GM21515 (cell line): ENCODE measurements at regions not wholly inside any gene's neighbourhood (a gene's known extent, or its start where the extent isn't known, plus 50 kb on each side); places are given as distances from the start of the nearest gene placed in this dataset.
"Not testable (repeated sequence)": the region's sequence is repeated elsewhere in the genome, so short reads cannot be mapped to it uniquely, and the experiment has no call there.

Experiments
- ATAC-seq: cut with Tn5 transposase; IDR thresholded peaks from one replicate; pipeline ENCODE4 v1.9.1; 2021; ENCODE audit not compliant: unreplicated experiment

DNA sequence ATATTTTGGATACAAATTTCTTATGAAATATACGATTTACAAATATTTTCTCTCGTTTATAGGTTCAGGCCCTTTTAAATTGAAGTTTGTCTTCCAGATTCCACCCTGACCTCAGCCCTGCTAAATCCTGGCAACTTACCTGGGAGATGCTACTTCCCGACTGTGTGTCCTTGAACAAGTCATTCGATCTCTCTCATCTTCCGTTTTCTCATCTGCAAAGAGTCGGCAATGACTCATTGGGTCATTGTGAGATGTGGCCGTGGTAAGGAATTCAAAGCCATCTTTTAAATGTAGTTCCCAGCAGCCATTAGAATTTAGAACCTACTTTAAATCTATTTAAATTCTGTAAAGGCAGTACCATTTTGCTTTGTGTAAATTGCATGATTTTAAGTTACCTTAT lies 72.5 kb downstream of the LHX2 start:
- no peak for ATAC-seq

DNA sequence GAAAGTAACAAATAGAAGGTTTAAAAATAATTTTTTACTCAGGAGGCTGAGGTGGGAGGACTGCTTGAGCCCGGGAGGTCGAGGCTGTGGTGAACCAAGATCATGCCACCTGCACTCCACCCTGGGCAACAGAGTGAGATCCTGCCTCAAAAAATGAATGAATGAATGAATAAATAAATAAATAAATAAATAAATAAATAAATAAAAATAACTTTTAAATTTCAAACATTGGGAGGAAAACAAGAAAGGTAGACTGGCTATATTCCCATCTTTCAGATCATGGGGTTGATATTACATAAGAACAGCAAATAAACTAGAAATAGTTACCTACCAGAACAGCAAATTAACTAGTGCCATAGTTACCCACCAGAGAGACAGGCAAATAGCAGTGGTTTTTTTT lies 75.7 kb downstream of the LHX2 start:
- no peak for ATAC-seq

DNA sequence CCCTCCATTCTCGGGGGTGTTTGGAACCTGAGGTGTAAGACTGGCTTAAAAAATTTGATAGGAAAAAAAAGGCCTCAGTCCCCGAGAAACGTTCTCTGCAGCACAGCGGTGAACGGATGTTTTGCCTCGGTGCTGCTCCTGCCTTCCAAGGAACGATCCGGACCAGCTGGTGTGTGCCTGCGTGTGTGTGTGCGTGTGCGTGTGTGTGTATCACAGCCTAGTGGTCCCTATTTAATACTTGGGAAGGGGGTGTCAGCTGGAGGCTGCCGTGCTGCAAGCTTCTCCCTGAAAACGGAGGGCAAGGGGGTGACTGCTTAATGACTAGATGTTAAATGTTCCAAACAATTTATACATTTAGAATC lies 76.9 kb downstream of the LHX2 start:
- no peak for ATAC-seq

DNA sequence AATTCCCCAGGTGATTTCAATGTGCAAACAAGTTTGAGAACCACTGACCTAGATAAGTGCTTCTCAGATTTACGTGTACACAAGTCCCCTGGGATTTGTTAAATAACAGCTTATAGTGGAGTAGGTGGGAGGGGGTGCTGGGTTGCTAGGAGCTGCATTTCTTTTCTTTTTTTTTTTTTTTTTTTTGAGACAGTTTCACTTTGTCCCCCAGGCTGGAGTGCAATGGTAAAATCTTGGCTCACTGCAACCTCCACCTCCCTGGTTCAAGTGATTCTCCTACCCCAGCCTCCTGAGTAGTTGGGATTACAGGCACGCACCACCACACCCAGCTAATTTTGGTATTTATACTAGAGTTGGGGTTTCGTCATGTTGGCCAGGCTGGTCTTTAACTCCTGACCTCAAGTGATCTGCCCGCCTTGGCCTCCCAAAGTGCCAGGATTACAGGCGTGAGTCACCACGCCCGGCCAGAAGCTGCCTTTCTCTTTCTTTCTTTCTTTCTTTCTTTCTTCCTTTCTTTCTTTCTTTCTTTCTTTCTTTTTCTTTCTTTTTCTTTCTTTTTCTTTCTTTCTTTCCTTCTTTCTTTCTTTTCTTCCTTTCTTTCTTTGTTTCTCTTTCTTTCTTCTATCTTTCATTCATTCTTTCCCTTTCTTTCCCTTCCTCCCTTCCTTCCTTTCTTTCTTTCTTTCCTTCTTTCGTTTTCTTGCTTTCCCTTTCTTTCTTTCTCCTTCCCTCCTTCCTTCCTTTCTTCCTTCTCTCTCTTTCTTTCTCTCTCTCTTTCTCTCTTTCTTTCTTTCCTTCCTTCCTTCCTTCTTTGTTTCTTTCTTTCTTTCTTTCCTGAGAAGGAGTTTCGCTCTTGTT lies 78.3 kb downstream of the LHX2 start:
- ATAC-seq = not testable (repeated sequence)

DNA sequence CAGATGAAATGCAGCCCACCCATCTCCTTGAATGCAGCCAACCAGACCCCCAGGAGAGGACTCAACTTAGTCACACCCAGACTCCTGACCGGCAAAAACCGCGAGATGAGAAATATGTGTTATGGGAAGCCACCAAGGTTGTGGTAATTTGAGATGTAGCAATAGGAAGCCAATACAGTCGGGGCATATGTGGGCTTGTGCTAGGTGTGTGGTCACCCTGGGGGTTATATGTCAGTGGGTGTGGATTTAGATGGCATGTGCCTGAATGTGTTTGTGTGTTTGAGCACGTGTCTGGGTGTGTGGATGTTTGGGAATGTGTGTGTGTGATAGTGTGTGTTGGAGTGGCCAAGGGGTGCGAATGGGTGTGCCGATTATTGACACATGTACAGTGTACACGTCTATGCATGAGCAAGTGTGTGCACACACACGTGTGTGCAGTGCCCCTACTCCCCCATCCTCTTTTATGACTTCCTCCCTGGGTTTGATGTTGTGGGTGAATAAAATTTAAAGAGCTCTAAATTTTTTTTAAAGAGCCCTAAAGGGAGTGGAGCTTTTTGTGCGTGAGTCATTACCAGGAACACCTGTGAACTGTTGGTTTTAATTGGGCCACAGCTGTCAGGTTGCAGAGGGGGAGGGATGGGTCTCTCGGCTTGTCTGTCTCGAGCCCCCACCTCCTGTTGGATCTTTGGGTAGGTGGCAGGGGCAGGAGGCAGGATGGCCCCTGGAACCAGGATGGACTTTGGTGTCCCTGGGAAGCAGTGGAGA lies 86.8 kb downstream of the LHX2 start:
- no peak for ATAC-seq

DNA sequence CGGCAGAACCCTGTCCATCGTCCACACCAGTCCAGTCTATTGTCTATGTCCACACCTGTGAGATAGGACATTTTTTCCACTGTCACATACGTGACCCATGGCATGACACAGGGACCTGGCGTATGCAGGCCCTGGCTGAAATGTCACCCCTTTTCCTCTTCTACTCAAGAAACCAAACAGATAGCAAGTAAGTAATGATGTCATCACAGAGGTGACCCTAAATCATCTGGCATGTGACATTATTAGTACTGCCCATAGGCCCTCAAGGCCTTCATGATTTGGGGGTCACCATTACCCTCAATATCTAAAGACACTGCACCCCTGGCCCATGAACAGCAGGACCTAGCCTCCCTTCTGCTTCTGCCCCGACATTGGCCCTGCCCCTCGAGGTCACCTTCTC lies 88.3 kb downstream of the LHX2 start:
- ATAC-seq = no peak

DNA sequence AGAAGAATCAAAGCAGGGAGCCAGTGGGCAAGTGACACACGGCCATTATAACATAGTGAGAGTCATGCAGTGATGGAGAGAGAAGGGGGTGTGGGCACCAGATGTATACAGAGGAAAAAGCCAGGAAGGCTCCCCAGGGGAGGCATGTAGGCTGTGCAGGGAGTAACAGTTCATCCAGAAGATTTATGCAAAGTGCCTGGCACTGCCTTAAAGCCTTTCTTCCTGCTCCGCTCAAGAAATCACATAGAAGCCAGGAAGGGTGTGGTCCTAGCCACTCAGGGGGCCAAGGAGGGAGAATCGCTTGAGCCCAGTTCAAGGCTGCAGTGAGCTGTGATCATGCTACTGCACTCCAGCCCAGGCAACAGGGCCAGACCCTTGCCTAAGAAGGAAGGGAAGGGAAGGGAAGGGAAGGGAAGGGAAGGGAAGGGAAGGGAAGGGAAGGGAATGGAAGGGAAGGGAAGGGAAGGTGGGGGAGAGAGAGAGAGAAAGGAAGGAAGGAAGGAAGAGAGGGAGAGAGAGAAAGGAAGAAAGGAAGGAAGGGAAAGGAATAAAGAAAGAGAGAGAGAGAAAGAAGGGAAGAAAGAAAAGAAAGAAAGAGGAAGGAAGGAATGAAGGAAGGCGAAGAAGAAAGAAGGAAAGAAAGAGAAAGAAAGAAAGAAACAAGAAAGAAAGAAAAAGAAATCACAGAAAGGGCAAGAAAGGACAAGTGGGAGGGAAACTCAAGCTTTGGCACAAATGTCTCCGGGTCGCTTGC lies 89.8 kb downstream of the LHX2 start:
- no peak for ATAC-seq

DNA sequence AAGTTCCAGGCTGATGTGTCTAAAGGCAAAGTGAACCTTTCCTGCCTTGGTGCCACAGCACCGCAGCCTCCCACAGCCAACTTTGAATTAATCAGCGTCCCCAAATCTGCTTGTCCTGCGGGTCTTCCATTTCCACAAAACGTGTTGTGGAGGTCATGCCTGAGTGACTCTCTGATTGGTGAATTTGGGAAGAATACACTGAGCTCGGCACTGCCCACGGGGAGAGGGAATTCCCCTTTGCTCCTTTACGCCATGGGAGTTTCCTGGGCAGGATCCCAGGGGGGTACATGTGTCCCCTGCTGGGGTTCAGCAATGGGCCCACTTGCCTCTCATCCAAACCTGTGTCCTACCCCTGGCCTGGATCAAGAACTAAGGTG lies 90.4 kb downstream of the LHX2 start:
- ATAC-seq = no peak

DNA sequence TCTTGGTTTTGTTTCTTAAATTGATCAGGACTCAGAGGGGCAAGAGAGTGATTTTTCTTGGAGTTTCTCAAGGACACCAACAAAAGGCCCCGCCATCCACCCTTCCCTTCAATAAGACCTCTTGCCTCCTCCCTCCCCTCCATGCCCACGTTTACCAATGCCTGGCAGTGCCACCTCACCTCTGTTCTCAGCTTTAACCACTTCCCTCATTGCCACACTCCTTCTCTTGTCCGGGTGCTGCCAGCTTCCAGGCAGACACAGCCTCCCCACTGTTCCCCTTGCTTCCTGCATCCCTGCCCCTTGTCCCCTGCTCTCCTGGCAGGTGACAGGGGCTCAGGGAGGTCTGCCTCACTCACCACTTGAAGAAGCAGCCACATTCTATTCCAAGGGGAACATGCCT lies 90.8 kb downstream of the LHX2 start:
- no peak for ATAC-seq

DNA sequence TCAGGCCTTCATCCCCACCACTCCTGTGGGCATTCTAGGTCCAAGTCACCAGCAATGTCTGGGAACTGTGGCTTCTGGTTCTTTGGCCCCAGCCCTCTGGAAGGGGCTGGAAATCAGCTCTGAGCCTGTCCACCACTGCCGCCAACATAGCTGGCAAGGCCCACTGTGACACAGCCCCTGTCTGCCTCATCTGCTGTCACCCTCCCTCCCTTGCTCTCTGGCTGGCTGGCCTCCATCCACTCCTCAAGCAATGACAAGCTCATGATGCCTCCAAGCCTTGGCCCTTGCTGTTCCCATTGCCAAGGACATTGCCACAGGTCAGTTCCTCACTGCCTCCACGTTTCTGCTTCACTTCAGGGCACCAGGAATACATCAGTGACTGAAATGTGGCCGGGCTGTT lies 93.7 kb downstream of the LHX2 start:
- ATAC-seq = no peak

DNA sequence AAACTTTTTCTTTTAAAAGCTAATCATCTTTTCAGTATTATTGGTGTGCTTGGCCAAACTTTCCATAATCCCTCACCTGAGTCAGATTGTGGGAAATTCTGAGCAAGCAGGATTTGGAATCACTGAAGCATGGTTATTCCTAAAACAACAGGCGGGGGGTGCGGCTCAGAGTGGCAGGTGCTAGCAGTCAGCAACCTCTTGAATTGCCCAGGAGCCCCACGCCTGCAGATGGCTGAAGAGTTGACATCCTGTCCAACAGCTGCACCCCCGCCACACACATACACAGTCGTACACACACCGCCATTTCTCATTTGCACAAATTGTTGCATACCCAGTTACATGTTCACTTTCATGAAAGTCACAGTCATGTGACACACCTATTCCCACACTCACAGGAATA lies 96.6 kb downstream of the LHX2 start:
- ATAC-seq = no peak

DNA sequence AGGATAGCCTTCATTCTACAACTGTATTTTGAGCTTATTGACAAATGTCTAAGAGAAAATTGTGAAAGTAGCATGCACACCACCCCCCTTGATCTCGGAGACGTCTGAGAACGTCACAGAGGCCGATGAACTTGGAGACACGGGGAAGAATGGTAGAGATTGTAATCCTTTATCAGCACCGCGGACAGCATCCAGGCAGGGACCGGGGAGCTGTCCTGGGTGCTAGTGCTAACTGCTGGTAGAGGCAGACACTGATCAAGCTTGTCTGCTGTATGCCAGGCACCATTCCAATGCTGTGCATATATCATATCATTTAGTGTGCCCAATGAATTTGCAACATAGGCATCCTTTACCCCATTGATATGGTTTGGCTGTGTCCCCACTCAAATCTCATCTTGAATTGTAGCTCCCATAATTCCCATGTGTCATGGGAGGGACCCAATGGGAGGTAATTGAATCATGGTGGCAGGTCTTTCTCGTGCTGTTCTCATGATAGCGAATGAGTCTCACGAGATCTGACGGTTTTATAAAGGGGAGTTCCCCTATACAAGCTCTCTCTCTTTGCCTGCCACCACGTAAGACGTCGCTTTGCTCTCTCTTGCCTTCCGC lies 98.8 kb downstream of the LHX2 start:
- no peak for ATAC-seq

DNA sequence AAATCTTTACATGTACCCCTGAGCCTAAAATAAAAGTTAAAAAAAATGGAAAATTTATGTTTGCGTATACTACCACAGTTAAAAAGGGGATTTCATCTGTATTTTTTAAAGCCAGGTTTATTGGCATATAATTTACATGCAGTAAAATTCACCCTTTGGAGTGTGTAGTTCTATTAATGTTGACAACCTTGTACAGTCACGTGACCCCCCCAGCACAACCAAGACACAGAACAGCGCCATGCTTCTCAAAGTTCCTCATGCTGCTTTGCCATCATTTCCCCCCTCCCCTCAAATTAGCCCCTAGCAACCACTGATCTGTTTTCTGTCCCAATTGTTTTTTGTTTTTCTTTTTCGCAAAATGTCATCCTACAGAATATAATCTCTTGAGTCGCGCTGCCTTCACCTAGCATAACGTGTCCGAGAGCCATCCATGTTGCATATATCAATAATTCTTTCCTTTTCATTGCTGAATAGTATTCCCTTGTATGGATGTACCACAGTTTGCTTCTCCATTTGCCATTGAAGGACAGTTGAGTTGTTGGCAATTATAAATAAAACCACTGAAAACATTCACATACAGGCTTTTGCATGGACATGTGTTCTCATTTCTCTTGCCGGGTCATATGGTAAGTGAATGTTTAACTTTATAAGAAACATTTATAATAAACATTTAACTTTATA lies 105.3 kb downstream of the LHX2 start:
- ATAC-seq = no peak

DNA sequence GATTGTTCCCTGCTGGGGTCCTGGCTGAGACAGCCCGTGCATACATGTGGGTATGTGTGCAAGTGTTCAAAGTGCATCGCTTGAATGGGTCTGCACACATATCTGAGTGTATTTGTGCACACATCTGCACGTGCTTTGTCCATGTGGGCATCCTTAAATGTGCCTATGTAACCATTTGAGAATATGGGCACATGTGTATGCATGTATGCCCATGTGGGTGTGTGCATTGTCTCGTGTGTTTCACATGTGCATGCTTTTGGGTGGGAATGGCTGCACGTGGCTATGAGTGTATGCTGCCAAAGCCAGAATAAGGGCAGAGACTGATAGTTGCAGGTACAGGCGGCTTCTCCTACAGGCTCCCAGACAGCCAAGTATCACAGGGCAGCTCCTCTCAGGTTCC lies 107.3 kb downstream of the LHX2 start:
- no peak for ATAC-seq

DNA sequence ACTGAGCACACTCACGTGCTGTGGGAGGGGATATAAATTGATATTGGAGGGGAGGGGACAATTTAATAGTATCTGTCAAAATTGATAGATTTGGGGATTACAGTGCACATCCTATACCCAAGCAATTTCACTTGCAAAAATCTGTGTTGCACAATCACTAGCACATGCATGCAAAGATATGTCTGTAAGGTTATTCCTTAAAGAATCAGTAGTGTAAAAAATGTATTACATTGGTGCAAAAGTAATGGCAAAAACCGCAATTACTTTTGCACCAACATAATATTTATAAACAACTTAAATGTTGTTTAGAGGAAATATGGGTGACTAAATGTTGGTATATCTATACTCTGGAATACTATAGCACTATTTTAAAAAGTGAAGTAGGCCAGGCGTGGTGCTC lies 108.7 kb downstream of the LHX2 start:
- ATAC-seq = no peak

DNA sequence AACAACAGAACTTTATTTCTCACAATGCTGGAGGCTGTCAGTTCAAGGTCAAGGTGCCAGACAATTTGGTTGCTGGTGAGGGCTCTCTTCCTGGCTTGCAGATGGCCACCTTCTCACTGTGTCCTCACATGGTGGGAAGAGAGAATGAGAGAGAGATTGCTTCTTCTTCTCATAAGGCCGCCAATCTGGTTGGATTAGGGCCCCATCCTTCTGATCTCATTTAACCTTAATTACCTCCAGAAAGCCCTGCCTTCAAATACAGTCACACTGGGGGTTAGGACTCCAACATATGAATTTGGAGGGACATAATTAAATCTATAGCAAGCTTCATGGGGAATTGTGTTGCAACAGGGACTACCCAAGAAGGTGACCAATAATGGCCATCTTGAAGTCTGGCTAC lies 110.2 kb downstream of the LHX2 start:
- no peak for ATAC-seq

DNA sequence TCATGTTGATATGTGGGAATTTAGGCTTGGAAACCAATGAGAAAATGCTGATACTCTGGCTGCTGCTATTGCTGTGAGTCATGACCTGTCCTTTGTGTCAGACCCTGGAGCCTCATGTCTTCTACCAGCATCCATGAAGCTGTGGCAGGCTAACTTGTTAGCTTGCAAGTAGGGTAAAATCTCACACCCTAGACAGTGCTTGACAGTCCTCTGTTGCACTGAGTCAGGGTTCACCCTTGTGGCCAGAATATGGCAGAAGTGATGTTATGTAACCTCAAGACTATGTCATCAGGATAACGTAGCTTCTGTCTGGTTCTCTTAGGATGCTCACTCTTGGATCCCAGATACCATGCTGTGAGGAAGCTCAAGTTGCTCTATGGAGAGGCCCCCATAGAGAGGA lies 110.8 kb downstream of the LHX2 start:
- ATAC-seq = no peak

DNA sequence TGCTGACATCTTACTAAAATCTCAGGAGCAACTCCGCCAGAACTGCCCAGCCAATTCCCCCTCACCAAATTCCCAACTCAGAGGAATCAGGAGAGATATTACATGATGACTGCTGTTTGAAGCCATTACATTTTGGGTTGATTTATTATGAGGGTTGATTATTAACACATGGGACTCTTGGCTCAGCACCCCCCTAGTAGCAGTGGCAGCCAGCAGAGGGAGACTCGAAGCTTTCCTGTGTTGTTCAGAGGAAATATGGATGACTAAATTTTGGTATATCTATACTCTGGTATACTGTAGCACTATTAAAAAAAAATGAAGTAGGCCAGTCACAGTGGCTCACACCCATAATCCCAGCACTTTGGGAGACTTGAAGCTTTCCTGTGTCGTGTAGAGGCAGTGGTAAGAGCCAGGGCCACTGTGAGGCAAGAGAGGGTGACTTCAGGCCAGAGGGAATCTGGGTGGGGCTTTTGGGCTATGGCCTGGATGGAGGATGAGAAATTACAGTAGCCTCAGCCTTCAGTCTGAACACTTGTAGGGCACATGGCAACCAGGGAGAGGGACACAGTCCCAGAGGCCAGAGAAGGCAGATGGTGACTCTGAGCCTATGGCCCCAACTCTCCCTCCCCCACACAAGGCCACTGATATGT lies 111.4 kb downstream of the LHX2 start:
- ATAC-seq = no peak

DNA sequence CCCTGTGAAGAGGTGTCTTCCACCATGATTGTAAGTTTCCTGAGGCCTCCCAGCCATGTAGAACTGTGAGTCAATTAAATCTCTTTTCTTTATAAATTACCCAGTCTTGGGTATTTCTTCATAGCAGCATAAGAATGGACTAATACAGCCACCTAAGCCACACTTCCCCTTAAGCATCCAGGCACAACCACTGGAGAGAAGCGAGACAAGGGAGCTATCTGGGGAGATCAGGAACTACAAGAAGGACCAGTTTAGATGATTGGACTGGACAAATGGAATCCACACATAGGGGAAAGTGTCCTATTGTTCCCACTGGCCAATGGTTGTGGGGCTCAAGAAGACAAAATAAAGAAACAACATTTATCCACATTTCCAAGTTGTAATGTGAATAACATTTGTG lies 112.1 kb downstream of the LHX2 start:
- ATAC-seq = not testable (repeated sequence)
